Esophagus muscularis mucosa (tissue), 4 donors: ENCODE measurements at regions not wholly inside any gene's neighbourhood (a gene's known extent, or its start where the extent isn't known, plus 50 kb on each side); places are given as distances from the start of the nearest gene placed in this dataset.

Experiments used
- DNase-seq: peaks from one replicate; pipeline ENCODE4 v3.0.0-alpha.2; 2017; ENCODE audit errors: extremely low spot score
- H3K27ac ChIP-seq, 4 donors: fragments of 200-600 bp; sonication (generic); replicated peaks in 1 of 4; 1 replicate in 3 of 4; 2 replicates in 1 of 4; pipeline ENCODE4 v1.5.1; 2016 to 2019; ENCODE audit warnings: mild to moderate bottlenecking in 1 of 4
- H3K27me3 ChIP-seq, 4 donors: fragments of 200-600 bp; sonication (generic); one replicate each; pipeline versions ENCODE4 v1.5.1 to v1.6.0; 2016 to 2019
- H3K36me3 ChIP-seq, 4 donors: fragments of 200-600 bp; sonication (generic); one replicate each; pipeline ENCODE4 v1.5.1; 2016 to 2019
- H3K4me1 ChIP-seq, 4 donors: fragments of 200-600 bp; sonication (generic); one replicate each; pipeline ENCODE4 v1.5.1; 2016 to 2019
- H3K4me3 ChIP-seq, 4 donors: fragments of 200-600 bp; sonication (generic); 1 replicate in 2 of 4; 2 replicates in 2 of 4; pipeline ENCODE4 v1.5.1; 2016 to 2019; ENCODE audit warnings: mild to moderate bottlenecking in 4 of 4, moderate library complexity in 1 of 4
- H3K9me3 ChIP-seq, 4 donors: fragments of 200-600 bp; sonication (generic); 1 replicate in 3 of 4; 2 replicates in 1 of 4; pipeline ENCODE4 v1.5.1; 2016 to 2019
- CTCF ChIP-seq, 3 experiments: fragments of 200-600 bp in 2 of 3; fragments of 450-650 bp in 1 of 3; sonication (generic) in 2 of 3; IDR thresholded peaks; one replicate each; pipeline ENCODE4 v1.5.1; 2017 to 2019; ENCODE audit warnings: antibody characterized with exemption in 3 of 3, mild to moderate bottlenecking in 2 of 3, moderate library complexity in 1 of 3
- EP300 ChIP-seq: sonication (generic); formaldehyde crosslinking; IDR thresholded peaks from one replicate; pipeline ENCODE4 v1.6.1; 2017; ENCODE audit warnings: antibody characterized with exemption
- POLR2A ChIP-seq: fragments of 450-650 bp; IDR thresholded peaks from one replicate; pipeline ENCODE4 v1.6.1; 2017; ENCODE audit warnings: antibody characterized with exemption, moderate library complexity, mild to moderate bottlenecking, low read depth
- POLR2AphosphoS5 ChIP-seq, 2 donors: sonication (generic); formaldehyde crosslinking; IDR thresholded peaks; one replicate each; pipeline ENCODE4 v1.6.1; 2017; ENCODE audit warnings: antibody characterized with exemption in 2 of 2
- WGBS: methylation state at CpG from one replicate; pipeline ENCODE4 v1.1.5; 2018; 5-methylcytosine and 5-hydroxymethylcytosine counted together
- intact Hi-C: fragments of 100-400 bp; cut with DNase I; formaldehyde crosslinking; loops from one replicate; pipeline ENCODE4 v1.15.1; 2023

GRCh38 chr6:110033101-110033500 lies 55.0 kb downstream of the GPR6 start:
- Histone ChIP-seq H3K27me3 (peaks cover 0 to 6% (median 0%) of the 10 kb centered on the region in 4 donors), H3K9me3 (no peaks in the 10 kb centered on the region), H3K4me3 (no peak overlapping the region), H3K36me3 (no peaks in the 10 kb centered on the region), H3K27ac (no peak overlapping the region), H3K4me1 (no peaks in the 10 kb centered on the region)
- intact Hi-C loops: no loop called here
- peak; percentile 45 for DNase-seq
- TF ChIP-seq POLR2A (no peak), CTCF (IDR thresholded peaks at IDR 0.05) (no peak), EP300 (no peak), POLR2AphosphoS5 (IDR thresholded peaks at IDR 0.05) (no peak)
- WGBS: 100% methylated on average over 7 of the region's 7 CpGs

DNA sequence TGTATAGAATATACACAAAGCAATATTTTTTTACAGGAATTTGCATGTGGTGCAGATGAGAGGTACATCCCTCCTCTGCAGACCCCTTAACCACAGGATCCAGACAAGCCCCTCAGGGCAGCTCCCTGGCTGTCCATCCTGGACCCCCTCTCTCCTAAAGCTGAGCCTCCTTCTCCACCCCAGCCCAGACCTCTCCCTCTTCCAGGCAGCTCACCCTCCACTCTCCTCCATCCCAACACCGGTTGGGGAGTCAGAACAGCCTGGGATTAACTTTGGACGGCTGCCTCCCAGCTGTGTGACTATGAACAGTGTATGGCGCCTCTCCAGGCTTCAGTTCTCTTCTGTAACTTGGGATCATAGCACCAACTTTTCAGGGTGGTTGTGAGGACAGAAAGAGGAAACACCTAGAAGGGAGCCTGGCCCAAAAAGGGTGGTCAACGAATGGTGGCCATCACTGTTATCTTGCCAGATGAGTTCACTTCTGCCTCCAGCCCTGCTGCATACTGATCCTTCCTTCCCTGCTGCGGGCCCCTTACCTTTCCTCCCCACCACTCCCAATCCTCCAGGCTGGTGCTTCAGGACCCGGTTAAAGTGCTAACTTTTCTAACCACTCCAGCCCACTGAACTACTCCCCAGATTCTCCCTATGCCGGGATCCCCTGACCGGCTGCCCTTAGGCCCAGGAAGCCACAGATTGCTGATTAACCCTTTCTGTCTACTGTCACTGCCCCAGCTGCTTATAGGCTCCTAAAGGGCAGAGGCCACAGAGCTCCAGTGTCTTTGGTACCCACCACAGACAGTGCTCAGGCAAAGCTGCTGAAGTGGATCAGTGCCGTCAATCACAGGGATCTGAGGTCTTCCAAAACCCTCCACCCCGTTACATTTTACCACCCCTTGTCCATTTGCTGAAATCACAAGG lies 55.9 kb downstream of the GPR6 start:
- Histone ChIP-seq H3K9me3 (no peaks in the 10 kb centered on the region), H3K4me1 (peaks cover 0 to 2% (median 0%) of the 10 kb centered on the region in 4 donors), H3K27me3 (peaks cover 0 to 6% (median 0%) of the 10 kb centered on the region in 4 donors), H3K27ac (no peak overlapping the region), H3K4me3 (no peak overlapping the region), H3K36me3 (no peaks in the 10 kb centered on the region)
- WGBS: 77% methylated on average over 10 of the region's 10 CpGs
- peak; percentile 68 for DNase-seq
- TF ChIP-seq CTCF (IDR thresholded peaks at IDR 0.05): no peak
- no peak for TF ChIP-seq POLR2AphosphoS5 (IDR thresholded peaks at IDR 0.05)
- no peak for TF ChIP-seq POLR2A
- TF ChIP-seq EP300: no peak
- intact Hi-C loops: no loop called here

GRCh38 chr6:110034667-110035036 lies 56.5 kb downstream of the GPR6 start:
- no peak overlapping the region for H3K27ac ChIP-seq
- intact Hi-C loops: no loop called here
- H3K27me3 ChIP-seq: peaks cover 0 to 6% (median 0%) of the 10 kb centered on the region in 4 donors
- TF ChIP-seq EP300: no peak
- 77% methylated on average over 8 of the region's 8 CpGs for WGBS
- no peaks in the 10 kb centered on the region for H3K36me3 ChIP-seq
- peaks cover 0 to 5% (median 4%) of the 10 kb centered on the region in 4 donors for H3K4me1 ChIP-seq
- H3K4me3 ChIP-seq: no peak overlapping the region
- DNase-seq: no peak
- no peaks in the 10 kb centered on the region for H3K9me3 ChIP-seq

GRCh38 chr6:110035321-110035720 lies 57.2 kb downstream of the GPR6 start:
- H3K27ac ChIP-seq: no peak overlapping the region
- H3K4me3 ChIP-seq: no peak overlapping the region
- H3K9me3 ChIP-seq: no peaks in the 10 kb centered on the region
- H3K4me1 ChIP-seq: peaks cover 0 to 11% (median 6%) of the 10 kb centered on the region in 4 donors
- peak; percentile 37 for DNase-seq
- H3K36me3 ChIP-seq: no peaks in the 10 kb centered on the region
- WGBS: 97% methylated on average over 5 of the region's 5 CpGs
- H3K27me3 ChIP-seq: peaks cover 0 to 6% (median 0%) of the 10 kb centered on the region in 4 donors
- intact Hi-C loops: no loop called here
- no peak for TF ChIP-seq POLR2A
- no peak for TF ChIP-seq CTCF (IDR thresholded peaks at IDR 0.05)

DNA sequence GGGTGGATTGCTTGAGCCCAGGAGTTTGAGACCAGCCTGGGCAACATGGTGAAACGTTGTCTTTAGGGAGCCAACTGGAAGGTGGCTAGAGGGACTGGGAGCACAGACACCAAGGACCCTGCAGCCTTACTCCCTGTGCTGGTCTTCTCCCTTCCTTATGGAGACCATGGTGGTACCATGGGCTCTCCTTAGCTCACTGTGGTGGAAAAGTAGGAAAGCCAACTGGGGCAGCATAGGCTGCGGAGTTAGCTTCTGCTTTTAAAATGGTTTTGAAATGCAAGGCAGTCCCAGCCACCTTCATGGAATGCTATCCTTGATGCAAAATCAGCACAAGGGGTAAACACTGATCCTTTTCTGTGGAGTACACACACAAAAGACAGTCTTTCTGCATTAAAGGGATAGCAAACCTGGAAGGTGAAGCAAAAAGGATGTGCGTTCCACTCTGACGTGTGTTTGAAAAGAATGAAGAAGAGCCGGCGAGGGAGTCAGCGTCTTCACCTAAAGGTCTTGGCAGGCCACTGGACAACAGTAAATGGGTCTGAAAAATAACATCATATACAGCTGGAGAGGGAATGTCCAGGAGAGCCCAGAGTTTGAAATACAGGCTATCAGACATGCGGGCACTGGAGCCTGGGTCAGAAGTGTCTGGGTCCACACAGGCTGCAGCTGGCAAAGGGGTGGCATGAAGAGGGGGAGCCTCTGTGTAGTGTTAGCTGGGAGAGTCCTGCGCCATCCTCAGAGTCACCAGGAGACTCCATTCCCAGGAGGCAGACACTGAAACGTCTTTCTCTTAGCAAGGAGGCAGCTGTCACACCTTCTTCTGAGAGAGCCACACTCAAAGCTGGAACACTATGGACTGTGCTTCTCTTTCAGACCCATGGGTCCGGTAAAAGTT lies 58.5 kb downstream of the GPR6 start:
- Histone ChIP-seq H3K36me3 (no peaks in the 10 kb centered on the region), H3K9me3 (no peaks in the 10 kb centered on the region), H3K4me1 (peaks cover 0 to 11% (median 6%) of the 10 kb centered on the region in 4 donors), H3K4me3 (no peak overlapping the region), H3K27ac (no peak overlapping the region), H3K27me3 (peaks cover 0 to 6% (median 0%) of the 10 kb centered on the region in 4 donors)
- DNase-seq: peak; percentile 47
- TF ChIP-seq POLR2AphosphoS5 (IDR thresholded peaks at IDR 0.05): no peak
- intact Hi-C loops: no loop called here
- 88% methylated on average over 10 of the region's 11 CpGs for WGBS
